ENCODE measurements at regions not wholly inside any gene's neighbourhood (a gene's known extent, or its start where the extent isn't known, plus 50 kb on each side); places are given as distances from the start of the nearest gene placed in this dataset.
"Not testable (repeated sequence)": the region's sequence is repeated elsewhere in the genome, so short reads cannot be mapped to it uniquely, and the experiment has no call there.

GRCh38 chr1:66468722-66469121 lies 65.2 kb upstream of the SGIP1 start:
- Histone ChIP-seq H3K9me3 (no peaks in the 10 kb centered on the region), H3K36me3 (replicated peaks) (no peaks in the 10 kb centered on the region), H3K4me1 (no peaks in the 10 kb centered on the region), H3K4me3 (no peak overlapping the region), H3K27me3 (ENCODE audit: low read depth) (peaks cover 7% of the 10 kb centered on the region; the same call in 1 of the 2 replicates)
- in situ Hi-C loops (cut with MboI; ENCODE audit: low sequenced_read_pairs): loop anchor here (25.0 kb wide), 1 partner anchor 531 kb away; no protein-coding TSS in a partner anchor
- DNase-seq (ENCODE audit: low spot score in 2 of 2): no peak

DNA sequence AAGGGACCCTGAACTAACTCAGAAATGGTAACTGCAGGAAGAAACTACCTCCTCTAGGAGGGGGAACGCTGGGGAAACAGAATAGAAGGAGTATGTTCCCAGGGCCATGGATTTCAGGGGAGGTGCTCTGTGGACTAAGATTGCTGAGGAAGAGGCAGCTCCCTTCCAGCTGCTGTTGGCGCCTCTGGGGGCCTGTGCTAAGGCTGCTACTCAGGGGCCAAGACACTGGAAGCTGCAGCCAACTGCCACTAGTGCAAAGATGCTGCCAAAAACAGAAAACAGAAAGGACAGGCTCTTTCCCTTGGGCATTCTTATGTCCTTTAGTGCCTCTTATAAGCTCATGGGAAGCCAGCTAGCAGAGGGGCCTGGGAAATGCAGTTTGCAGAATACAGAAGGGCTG lies 58.0 kb upstream of the SGIP1 start:
- Histone ChIP-seq H3K9me3 (no peaks in the 10 kb centered on the region), H3K36me3 (replicated peaks) (no peaks in the 10 kb centered on the region), H3K27me3 (ENCODE audit: low read depth) (no peaks in the 10 kb centered on the region), H3K4me1 (no peaks in the 10 kb centered on the region), H3K4me3 (no peak overlapping the region)
- no peak for DNase-seq (ENCODE audit: low spot score in 2 of 2)
- in situ Hi-C loops (cut with MboI; ENCODE audit: low sequenced_read_pairs): no loop called here

DNA sequence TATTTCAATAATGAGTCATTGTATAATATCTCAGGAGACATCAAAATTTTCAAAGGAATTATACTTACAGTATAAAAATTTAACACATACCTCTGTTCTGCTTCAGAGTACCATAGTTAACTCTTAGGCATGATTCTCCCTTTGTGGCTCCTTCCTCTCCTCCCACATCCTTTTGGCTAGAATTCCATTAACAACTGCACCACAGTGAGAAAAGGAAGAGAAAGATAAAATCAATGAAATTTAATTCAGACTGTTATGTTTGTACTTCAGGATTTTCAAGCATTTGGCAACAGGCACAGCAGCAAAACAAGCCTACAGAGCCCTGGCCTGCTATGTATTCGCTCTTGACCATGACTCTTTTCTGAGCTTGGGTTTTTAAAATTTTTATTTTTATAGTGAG lies 57.2 kb upstream of the SGIP1 start:
- Histone ChIP-seq H3K36me3 (replicated peaks) (no peaks in the 10 kb centered on the region), H3K4me3 (no peak overlapping the region), H3K4me1 (no peaks in the 10 kb centered on the region), H3K27me3 (ENCODE audit: low read depth) (no peaks in the 10 kb centered on the region), H3K9me3 (no peaks in the 10 kb centered on the region)
- in situ Hi-C loops (cut with MboI; ENCODE audit: low sequenced_read_pairs): no loop called here
- DNase-seq (ENCODE audit: low spot score in 2 of 2): no peak

DNA sequence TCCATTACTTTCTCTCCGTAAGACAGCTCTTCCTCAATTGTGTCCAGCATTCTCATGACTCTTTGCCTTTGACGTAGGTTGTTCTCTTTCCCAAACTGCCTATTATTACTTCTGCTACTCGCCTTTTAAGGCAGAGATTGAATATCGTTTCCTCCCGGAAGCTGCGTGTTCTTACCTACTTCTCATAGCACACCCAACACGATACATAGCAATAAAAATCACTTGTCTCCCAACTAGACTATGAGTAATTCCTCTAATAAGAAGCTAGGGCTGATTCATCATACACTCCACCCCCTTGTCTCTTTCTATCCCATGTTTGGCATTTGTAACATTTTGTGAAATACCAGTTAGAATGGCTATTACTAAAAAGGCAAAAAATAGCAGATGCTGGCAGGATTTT lies 55.8 kb upstream of the SGIP1 start:
- no peak for DNase-seq (ENCODE audit: low spot score in 2 of 2)
- Histone ChIP-seq H3K4me1 (no peaks in the 10 kb centered on the region), H3K4me3 (no peak overlapping the region), H3K9me3 (no peaks in the 10 kb centered on the region), H3K27me3 (ENCODE audit: low read depth) (no peaks in the 10 kb centered on the region), H3K36me3 (replicated peaks) (no peaks in the 10 kb centered on the region)
- in situ Hi-C loops (cut with MboI; ENCODE audit: low sequenced_read_pairs): no loop called here

DNA sequence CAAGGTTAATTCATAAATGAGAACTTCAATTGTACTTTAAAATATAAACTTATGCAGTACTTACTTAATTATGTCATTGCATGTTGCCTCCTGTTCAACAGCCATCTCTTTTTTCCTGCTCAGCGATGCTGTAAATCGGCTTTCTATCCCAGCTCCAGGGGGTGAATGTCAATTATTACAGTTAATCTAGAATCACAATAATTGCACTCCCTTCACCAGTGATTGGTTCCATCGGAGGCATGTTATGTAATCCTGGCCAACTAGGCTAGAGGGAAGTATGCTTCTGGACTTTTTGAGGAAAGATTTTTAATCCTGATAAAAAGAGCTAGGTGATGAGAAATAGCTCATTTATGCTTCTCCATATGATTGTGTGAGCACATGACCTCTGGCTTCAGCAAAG lies 53.8 kb upstream of the SGIP1 start:
- Histone ChIP-seq H3K9me3 (no peaks in the 10 kb centered on the region), H3K4me1 (no peaks in the 10 kb centered on the region), H3K27me3 (ENCODE audit: low read depth) (no peaks in the 10 kb centered on the region), H3K36me3 (replicated peaks) (no peaks in the 10 kb centered on the region), H3K4me3 (no peak overlapping the region)
- no peak for DNase-seq (ENCODE audit: low spot score in 2 of 2)
- in situ Hi-C loops (cut with MboI; ENCODE audit: low sequenced_read_pairs): no loop called here

GRCh38 chr1:66481215-66481614 lies 52.7 kb upstream of the SGIP1 start:
- H3K27me3 ChIP-seq (ENCODE audit: low read depth); H3K9me3 ChIP-seq; in situ Hi-C loops (cut with MboI; ENCODE audit: low sequenced_read_pairs); H3K36me3 ChIP-seq (replicated peaks); H3K4me3 ChIP-seq; H3K4me1 ChIP-seq: not testable (repeated sequence)
- peak in 1 of 2 experiments; percentile 20 for DNase-seq (ENCODE audit: low spot score in 2 of 2)

Data from HAP-1 (cell line).